ENCODE measurements at regions not wholly inside any gene's neighbourhood (a gene's known extent, or its start where the extent isn't known, plus 50 kb on each side); places are given as distances from the start of the nearest gene placed in this dataset.

- Histone ChIP-seq H3K27me3 (no peaks in the 10 kb centered on the region), H3K27ac (no peak overlapping the region), H3K9me3 (no peaks in the 10 kb centered on the region), H3K36me3 (no peaks in the 10 kb centered on the region), H3K4me3 (ENCODE audit: low read depth in 1 of 2, low read length in 1 of 2) (no peak overlapping the region), H3K4me1 (ENCODE audit: control insufficient read depth in 1 of 2, insufficient read depth in 1 of 2, low read depth in 1 of 2, low read length in 1 of 2) (no peaks in the 10 kb centered on the region)
- TF ChIP-seq CTCF (IDR thresholded peaks at IDR 0.05), result no peak
Observed at GRCh38 chr5:17882760-17883488, 248.7 kb downstream of the TAF11L14 start.

- H3K27me3 ChIP-seq, result no peaks in the 10 kb centered on the region
- TF ChIP-seq CTCF (IDR thresholded peaks at IDR 0.05), result no peak
- H3K36me3 ChIP-seq, result no peaks in the 10 kb centered on the region
- H3K9me3 ChIP-seq, result no peaks in the 10 kb centered on the region
- no peaks in the 10 kb centered on the region for H3K4me1 ChIP-seq (ENCODE audit: control insufficient read depth in 1 of 2, insufficient read depth in 1 of 2, low read depth in 1 of 2, low read length in 1 of 2)
- no peak overlapping the region for H3K27ac ChIP-seq
- H3K4me3 ChIP-seq (ENCODE audit: low read depth in 1 of 2, low read length in 1 of 2), result no peak overlapping the region
Observed at GRCh38 chr5:17888155-17888554, 253.9 kb downstream of the TAF11L14 start.

GRCh38 chr5:17890501-17890900, 256.2 kb downstream of the TAF11L14 start:
- Histone ChIP-seq H3K27me3 (no peaks in the 10 kb centered on the region), H3K9me3 (no peaks in the 10 kb centered on the region), H3K4me3 (ENCODE audit: low read depth in 1 of 2, low read length in 1 of 2) (no peak overlapping the region), H3K36me3 (no peaks in the 10 kb centered on the region), H3K4me1 (ENCODE audit: control insufficient read depth in 1 of 2, insufficient read depth in 1 of 2, low read depth in 1 of 2, low read length in 1 of 2) (no peaks in the 10 kb centered on the region), H3K27ac (no peak overlapping the region)
- TF ChIP-seq CTCF (IDR thresholded peaks at IDR 0.05), result no peak

- Histone ChIP-seq H3K27me3 (no peaks in the 10 kb centered on the region), H3K4me3 (ENCODE audit: low read depth in 1 of 2, low read length in 1 of 2) (no peak overlapping the region), H3K9me3 (no peaks in the 10 kb centered on the region), H3K4me1 (ENCODE audit: control insufficient read depth in 1 of 2, insufficient read depth in 1 of 2, low read depth in 1 of 2, low read length in 1 of 2) (peaks cover 0 to 4% of the 10 kb centered on the region in 2 experiments), H3K27ac (no peak overlapping the region), H3K36me3 (no peaks in the 10 kb centered on the region)
- TF ChIP-seq CTCF (IDR thresholded peaks at IDR 0.05), result no peak
Observed at GRCh38 chr5:17891881-17892280, 257.6 kb downstream of the TAF11L14 start.

GRCh38 chr5:17893026-17893635, 258.9 kb downstream of the TAF11L14 start:
- Histone ChIP-seq H3K9me3 (no peaks in the 10 kb centered on the region), H3K4me3 (ENCODE audit: low read depth in 1 of 2, low read length in 1 of 2) (no peak overlapping the region), H3K4me1 (ENCODE audit: control insufficient read depth in 1 of 2, insufficient read depth in 1 of 2, low read depth in 1 of 2, low read length in 1 of 2) (peaks cover 0 to 4% of the 10 kb centered on the region in 2 experiments), H3K27me3 (no peaks in the 10 kb centered on the region), H3K27ac (no peak overlapping the region), H3K36me3 (no peaks in the 10 kb centered on the region)
- no peak for TF ChIP-seq CTCF (IDR thresholded peaks at IDR 0.05)
